RWPE1 (cell line): ENCODE measurements at regions not wholly inside any gene's neighbourhood (a gene's known extent, or its start where the extent isn't known, plus 50 kb on each side); places are given as distances from the start of the nearest gene placed in this dataset.

Source experiments
- CTCF ChIA-PET: fragments of 350-600 bp; sonication (Branson Sonifier 250); formaldehyde crosslinking; extraction: SDS; loops from one replicate; lab custom pipeline; 2021; lab: Yijun Ruan, JAX
- POLR2A ChIA-PET: fragments of 400-600 bp; formaldehyde crosslinking; extraction: SDS; loops from one replicate; lab custom pipeline; 2020; ENCODE audit warnings: antibody characterized with exemption; ENCODE audit not compliant: low non-redundant PET; lab: Yijun Ruan, JAX
- DNase-seq: peaks from one replicate; pipeline ENCODE4 v3.0.0; 2012; ENCODE audit warnings: low spot score
- H3K27ac ChIP-seq: fragments of 450-650 bp; 2 replicates; pipeline ENCODE4 v1.5.1; 2017
- CTCF ChIP-seq: fragments of 450-650 bp; conservative IDR thresholded peaks from 2 replicates; pipeline ENCODE4 v1.5.1; 2017; ENCODE audit warnings: low read depth, mild to moderate bottlenecking

GRCh38 chr11:70829134-70829885, 423.1 kb downstream of the SHANK2 start:
- TF ChIP-seq CTCF: no peak
- ChIA-PET POLR2A (interaction anchor here (0.6 kb wide), 1 partner anchor 40 kb away, joined by 4 read pairs; no protein-coding TSS in a partner anchor), CTCF (no interaction called here)
- H3K27ac ChIP-seq: no peak overlapping the region
- no peak for DNase-seq

- ChIA-PET POLR2A (no interaction called here), CTCF (no interaction called here)
- no peak for TF ChIP-seq CTCF
- DNase-seq: no peak
- no peak overlapping the region for H3K27ac ChIP-seq
Observed at GRCh38 chr11:70829886-70830272, 422.5 kb downstream of the SHANK2 start.

GRCh38 chr11:70833011-70833410, 419.4 kb downstream of the SHANK2 start:
- ChIA-PET CTCF (interaction anchor here (0.5 to 0.7 kb wide), 2 partner anchors 26 to 375 kb away, joined by 3 read pairs; no protein-coding TSS in a partner anchor), POLR2A (no interaction called here)
- DNase-seq: no peak
- no peak for TF ChIP-seq CTCF
- no peak overlapping the region for H3K27ac ChIP-seq

GRCh38 chr11:70833554-70833953, 418.8 kb downstream of the SHANK2 start:
- CTCF ChIA-PET: interaction anchor here (0.7 to 0.8 kb wide), 2 partner anchors 19 to 27 kb away, joined by 3 read pairs; no protein-coding TSS in a partner anchor
- TF ChIP-seq CTCF: no peak
- H3K27ac ChIP-seq: no peak overlapping the region
- POLR2A ChIA-PET: no interaction called here
- DNase-seq: no peak

GRCh38 chr11:70834277-70834940, 418.0 kb downstream of the SHANK2 start:
- TF ChIP-seq CTCF: no peak
- POLR2A ChIA-PET: no interaction called here
- no peak for DNase-seq
- H3K27ac ChIP-seq: no peak overlapping the region
- CTCF ChIA-PET: interaction anchor here (0.8 kb wide), 1 partner anchor 20 kb away, joined by 3 read pairs; no protein-coding TSS in a partner anchor

GRCh38 chr11:70834984-70835560, 417.3 kb downstream of the SHANK2 start:
- CTCF ChIA-PET: no interaction called here
- no peak for TF ChIP-seq CTCF
- no peak overlapping the region for H3K27ac ChIP-seq
- no peak for DNase-seq
- POLR2A ChIA-PET: no interaction called here
